ENCODE measurements at regions not wholly inside any gene's neighbourhood (a gene's known extent, or its start where the extent isn't known, plus 50 kb on each side); places are given as distances from the start of the nearest gene placed in this dataset.

DNA sequence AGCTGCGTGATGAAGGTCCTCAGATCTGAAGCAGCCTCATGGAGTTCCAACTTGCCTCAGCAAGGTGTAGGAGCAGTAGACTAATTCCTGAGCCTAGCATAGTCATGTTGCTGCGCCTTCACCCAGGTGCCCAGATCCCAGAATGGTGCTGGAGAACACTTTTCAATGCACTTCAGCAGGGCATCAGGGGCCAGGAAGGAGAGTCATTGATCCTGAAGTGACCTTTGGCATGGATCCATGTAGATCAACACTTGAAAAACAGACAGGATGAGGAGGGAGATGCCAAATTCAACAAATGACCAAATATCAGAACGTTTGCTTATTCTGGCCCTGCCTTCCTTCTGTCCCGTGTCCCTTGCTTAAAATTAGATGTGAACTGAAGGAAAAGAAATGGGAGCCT lies 91.9 kb downstream of the LEPR start:
- TF ChIP-seq, protein P1, sequence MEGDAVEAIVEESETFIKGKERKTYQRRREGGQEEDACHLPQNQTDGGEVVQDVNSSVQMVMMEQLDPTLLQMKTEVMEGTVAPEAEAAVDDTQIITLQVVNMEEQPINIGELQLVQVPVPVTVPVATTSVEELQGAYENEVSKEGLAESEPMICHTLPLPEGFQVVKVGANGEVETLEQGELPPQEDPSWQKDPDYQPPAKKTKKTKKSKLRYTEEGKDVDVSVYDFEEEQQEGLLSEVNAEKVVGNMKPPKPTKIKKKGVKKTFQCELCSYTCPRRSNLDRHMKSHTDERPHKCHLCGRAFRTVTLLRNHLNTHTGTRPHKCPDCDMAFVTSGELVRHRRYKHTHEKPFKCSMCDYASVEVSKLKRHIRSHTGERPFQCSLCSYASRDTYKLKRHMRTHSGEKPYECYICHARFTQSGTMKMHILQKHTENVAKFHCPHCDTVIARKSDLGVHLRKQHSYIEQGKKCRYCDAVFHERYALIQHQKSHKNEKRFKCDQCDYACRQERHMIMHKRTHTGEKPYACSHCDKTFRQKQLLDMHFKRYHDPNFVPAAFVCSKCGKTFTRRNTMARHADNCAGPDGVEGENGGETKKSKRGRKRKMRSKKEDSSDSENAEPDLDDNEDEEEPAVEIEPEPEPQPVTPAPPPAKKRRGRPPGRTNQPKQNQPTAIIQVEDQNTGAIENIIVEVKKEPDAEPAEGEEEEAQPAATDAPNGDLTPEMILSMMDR (IDR thresholded peaks at IDR 0.05; ENCODE audit: borderline replicate concordance, extremely low read depth, low read length, poor library complexity, severe bottlenecking): no peak
- no peak for TF ChIP-seq EZH2 (IDR thresholded peaks at IDR 0.05; ENCODE audit: borderline replicate concordance, low read depth, low read length, severe bottlenecking)

All from DND-41 (cell line).